GM12865 (cell line): ENCODE measurements at regions not wholly inside any gene's neighbourhood (a gene's known extent, or its start where the extent isn't known, plus 50 kb on each side); places are given as distances from the start of the nearest gene placed in this dataset.

Source experiments
- DNase-seq: peaks from one replicate; pipeline ENCODE4 v3.0.0; 2010; ENCODE audit warnings: low read depth
- H3K4me3 ChIP-seq: 2 replicates; pipeline ENCODE4 v1.5.1; 2011; ENCODE audit warnings: mild to moderate bottlenecking, low read depth, low read length, control low read depth
- CTCF ChIP-seq: IDR thresholded peaks from 2 replicates; pipeline ENCODE4 v1.5.1; 2011; ENCODE audit warnings: low read length, control low read depth, low read depth, inconsistent platforms; ENCODE audit not compliant: insufficient read depth; ENCODE audit errors: missing control alignments

- TF ChIP-seq CTCF, result no peak
Observed at GRCh38 chr13:67632590-67632989, 402.5 kb upstream of the PCDH9 start.

GRCh38 chr13:67630640-67631039, 400.5 kb upstream of the PCDH9 start:
- H3K4me3 ChIP-seq, result no peak overlapping the region
- DNase-seq, result no peak
- TF ChIP-seq CTCF, result no peak

More at GRCh38 chr13:67632590-67632989, 402.5 kb upstream of the PCDH9 start:
- no peak overlapping the region for H3K4me3 ChIP-seq
- no peak for DNase-seq

DNA sequence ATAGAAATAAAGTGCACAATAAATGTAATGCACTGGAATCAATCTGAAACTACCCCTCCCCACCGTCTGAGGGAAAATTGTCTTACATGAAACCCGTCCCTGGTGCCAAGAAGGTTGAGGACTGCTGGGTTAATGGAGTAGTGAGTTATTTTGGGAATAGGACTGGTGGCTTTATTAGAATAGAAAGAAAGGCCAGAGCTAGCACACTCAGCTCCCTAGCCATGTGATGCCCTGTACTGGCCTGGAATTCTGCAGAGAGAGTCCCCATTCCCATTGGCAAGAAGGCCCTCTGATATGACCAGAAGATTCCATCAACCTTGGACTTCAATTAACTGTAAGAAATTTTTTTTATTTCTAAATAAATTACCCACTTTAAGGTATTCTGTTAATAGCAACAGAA, 393.5 kb upstream of the PCDH9 start:
- no peak for DNase-seq
- no peak overlapping the region for H3K4me3 ChIP-seq
- TF ChIP-seq CTCF, result no peak

- no peak overlapping the region for H3K4me3 ChIP-seq
- DNase-seq, result no peak
- TF ChIP-seq CTCF, result no peak
Observed at GRCh38 chr13:67620665-67621064, 390.5 kb upstream of the PCDH9 start.

- DNase-seq, result no peak
- TF ChIP-seq CTCF, result no peak
- no peak overlapping the region for H3K4me3 ChIP-seq
Observed at GRCh38 chr13:67619995-67620380, 389.9 kb upstream of the PCDH9 start.

DNA sequence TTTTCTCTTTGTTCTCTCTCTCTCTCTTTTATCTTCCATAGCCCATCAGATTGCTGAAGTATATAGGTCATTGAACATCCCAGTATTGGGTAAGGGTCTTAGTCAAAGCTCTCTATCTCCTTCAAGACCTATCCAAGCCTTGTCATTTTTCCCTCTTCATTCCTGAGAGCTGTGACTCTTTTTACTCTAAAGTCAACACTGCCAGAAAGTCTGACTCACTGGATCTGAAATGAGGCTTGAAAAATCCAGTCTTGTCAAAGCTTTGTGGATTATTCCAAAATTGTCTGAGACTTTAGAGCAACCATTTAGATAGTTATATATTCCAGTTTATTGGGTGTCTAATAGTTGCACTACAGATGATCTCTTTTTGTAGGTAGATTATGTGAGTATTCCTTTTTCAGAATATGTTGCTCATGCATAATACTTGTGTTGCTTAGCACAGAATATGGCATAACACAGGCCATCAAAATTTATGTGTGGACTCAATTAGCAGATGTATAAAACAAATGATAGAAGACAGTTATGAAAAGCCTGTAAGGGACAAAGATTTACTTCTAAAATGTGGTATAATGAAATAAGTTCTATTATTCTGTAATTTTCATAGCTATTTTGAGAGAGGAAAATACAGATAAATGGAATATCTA, 389.3 kb upstream of the PCDH9 start:
- no peak for DNase-seq
- no peak overlapping the region for H3K4me3 ChIP-seq
- TF ChIP-seq CTCF, result no peak

- no peak for TF ChIP-seq CTCF
- H3K4me3 ChIP-seq, result no peak overlapping the region
- DNase-seq, result no peak
Observed at GRCh38 chr13:67614579-67614978, 384.4 kb upstream of the PCDH9 start.
